ENCODE measurements at regions not wholly inside any gene's neighbourhood (a gene's known extent, or its start where the extent isn't known, plus 50 kb on each side); places are given as distances from the start of the nearest gene placed in this dataset.
"Not testable (repeated sequence)": the region's sequence is repeated elsewhere in the genome, so short reads cannot be mapped to it uniquely, and the experiment has no call there.

DNA sequence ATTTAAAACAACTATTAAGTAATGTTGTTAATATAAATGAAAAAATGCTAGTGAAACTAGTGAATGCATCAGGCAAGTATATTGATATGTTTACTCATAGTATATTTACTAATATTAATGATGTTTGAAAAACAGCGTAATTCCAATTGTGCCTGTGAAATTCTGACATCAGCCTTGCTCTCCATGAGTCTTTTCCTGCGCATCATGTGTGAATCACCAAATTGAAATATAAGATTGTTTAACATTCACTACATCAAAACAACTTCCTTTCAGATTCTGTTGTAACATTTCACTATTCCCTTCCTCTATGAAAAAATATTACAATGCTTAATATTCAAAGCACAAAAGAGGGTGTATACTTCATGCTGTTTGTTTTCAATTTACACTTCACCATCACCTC is 1995.9 kb upstream of the SEL1L start:
- FAIRE-seq, result no peak

GRCh38 chr14:83533734-83534133 is 1996.2 kb upstream of the FLRT2 start:
- no peak for FAIRE-seq

DNA sequence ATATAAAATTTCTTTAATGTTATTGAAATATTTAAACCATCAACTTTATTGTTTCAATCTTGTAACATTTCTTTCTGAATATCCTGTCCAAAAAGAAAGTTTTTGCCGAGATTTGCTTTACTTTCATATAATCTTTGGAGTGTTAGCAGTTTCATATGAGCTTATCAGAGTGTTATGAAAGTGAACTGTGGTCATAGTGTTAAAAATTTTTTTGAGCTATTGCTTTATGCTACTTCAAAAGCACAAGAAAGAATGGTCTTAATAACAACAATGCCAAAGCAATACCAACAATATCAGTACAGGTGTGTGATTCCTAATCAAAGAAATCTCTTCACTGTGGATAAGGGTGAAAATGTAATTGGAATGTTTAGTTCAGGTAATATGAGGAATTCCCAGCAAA is 1994.9 kb upstream of the FLRT2 start:
- no peak for FAIRE-seq

DNA sequence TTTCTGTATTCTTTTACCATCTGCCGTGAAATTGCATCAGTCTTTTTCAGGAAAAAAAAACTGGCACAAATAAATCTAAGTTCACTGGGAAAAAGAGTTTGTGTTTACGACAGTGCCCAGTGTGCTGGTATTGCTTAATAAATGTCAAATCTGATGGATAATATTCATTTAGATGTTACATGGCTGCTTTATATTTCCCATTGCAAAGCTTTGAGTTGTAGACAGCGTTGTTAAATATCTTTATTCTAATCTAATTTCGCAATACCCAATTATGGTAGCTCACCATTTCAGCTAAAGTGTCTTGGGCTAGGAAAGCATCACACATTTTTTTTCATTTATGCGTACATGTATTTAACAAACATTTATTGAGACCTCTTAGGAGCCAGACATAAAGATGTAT is 1994.5 kb upstream of the FLRT2 start:
- no peak for FAIRE-seq

GRCh38 chr14:83541147-83541546 is 1988.8 kb upstream of the FLRT2 start:
- no peak for FAIRE-seq

DNA sequence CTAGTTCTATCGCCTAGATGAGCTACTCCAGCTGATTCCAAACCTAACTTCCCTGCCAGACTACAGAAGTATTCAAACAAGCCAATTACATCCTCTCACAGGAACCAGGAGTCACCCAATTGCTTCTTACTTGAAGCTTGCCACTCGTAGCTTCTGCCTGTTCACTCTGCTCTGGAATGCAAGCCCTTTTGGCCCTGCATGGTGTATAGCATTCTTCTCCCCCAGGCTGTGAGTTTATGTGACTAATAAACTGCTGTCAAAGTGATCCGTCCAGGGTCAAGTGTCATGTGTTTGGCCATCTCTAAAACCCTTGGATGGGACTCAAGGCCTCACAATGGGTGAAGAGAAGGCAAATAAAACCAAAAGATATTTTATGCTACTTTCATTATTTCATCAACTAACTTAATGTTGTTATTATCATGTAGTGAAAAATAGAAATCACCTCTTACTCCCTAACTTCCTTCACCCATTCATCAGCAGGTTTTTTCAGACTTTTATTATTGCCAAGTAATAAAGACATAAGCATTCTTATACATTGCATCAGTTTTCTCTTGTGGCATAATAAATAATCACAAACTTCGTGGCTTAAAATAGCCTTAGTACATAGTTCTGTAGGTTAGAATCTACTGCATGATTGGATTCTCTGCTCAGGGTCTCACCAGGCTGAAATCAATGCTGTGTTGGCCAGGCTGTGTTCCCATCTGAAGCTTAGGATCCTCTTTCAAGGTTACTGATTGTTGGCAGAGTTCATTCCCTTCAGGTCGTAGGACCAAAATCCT is 1981.7 kb upstream of the FLRT2 start:
- FAIRE-seq, result peak; percentile 37

DNA sequence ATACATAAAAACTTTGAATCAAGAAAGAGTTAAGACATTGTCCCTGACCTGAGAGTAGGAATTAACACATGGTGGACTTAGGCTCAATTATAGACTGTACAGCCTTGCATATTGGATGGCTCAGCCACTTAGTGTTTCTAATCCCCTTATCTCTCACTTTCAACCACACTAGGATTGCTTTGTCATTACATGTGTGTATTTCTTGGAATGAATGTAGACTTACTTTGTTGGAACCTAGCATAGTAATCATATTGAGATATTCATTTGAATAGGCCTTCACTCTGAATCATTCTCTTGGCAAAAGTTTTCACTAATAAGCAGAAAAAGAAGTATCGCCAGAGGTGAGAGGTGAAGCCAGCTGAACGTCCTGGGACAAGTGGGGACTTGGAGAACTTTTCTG is 1973.9 kb upstream of the FLRT2 start:
- no peak for FAIRE-seq

DNA sequence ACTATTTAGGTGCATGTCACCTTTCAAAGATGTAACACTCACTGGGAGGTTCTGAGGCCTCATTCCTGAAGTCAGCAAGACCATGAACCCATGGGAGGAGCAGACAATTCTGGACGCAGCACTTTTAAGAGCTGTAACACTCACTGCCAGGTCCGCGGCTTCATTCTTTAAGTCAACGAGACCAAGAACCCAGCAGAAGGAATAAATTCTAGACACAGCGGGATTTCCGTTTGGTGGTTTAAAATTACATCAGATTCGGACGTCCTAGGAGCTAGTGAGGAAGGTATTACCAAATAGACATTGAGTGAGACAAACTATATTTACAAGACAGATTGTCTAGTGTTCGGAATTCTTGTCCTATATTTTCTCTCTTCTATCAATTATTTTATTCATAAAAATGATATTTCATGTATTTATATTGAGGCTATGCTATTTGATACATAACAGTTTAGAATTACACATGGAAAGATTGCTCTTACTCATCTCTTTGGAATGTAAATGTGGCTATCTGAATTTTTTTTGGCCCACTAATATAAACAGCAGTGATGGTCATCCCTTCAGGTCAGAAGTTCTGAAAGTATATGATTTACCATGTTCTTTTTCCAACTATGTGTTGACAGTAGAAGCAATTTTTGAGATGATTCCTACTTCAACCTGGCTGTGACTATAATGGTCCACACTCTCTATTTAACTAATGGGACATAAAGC is 1973.0 kb upstream of the FLRT2 start:
- FAIRE-seq, result no peak

DNA sequence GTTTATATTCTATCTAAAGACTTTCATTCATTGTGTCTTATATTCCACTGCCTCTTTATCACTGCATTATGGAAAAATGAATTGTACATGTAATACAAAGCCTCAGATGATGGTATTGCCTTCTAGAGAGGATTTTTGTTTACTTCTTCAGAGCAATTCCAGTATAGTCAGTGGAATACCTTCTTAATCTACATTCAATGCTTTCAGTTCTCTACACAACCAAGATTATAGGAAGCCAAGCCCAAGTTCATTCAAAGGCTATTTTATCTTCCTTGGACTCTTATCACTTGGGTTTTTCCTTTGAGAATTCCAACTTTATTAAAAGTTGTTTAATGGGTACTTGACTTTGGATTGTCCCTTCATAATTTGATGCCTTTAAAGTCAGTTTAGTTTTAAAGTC is 1971.0 kb upstream of the FLRT2 start:
- no peak for FAIRE-seq

GRCh38 chr14:83559721-83560120 is 1970.2 kb upstream of the FLRT2 start:
- no peak for FAIRE-seq

DNA sequence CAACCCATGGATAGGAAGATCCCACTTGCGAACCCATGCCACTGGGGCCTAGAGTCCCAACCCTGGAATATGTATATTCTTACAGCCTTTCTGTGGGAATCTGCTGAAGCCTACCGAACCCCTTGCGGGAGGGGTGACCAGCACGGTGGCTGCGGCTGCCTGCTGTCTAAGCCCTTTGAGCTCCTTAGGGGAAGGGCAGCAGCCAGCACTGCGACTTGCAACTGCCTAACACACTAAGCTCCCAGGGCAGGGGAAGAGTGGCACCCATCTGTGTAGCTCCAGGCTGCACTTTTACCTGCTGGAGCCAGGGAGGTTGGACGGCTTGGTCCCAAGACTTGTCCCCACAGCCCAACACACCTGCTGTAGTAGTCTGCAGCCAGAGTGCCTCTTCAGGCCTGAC is 1968.7 kb upstream of the FLRT2 start:
- FAIRE-seq, result no peak

- FAIRE-seq, result no peak
Measured at GRCh38 chr14:83566567-83566966, 1963.4 kb upstream of the FLRT2 start.

DNA sequence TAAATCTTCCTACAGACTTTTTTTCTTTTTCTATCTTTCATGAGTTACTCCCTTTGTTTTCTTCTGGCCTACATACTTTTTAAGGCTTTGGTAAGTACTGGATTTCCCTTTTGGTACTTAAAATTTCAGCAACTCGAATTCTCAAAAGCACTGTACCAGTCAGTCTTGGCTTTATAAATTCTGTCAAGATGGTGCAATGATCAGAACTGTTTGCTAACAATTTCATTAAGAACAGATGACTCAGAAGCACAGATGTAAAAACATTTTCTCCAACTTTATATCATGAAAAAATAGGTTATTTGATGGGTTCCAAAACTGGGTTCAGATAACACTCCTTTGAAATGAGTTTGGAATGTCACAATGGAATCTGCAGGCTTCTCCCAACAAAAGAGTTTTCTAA is 1961.8 kb upstream of the FLRT2 start:
- FAIRE-seq, result peak; percentile 35

DNA sequence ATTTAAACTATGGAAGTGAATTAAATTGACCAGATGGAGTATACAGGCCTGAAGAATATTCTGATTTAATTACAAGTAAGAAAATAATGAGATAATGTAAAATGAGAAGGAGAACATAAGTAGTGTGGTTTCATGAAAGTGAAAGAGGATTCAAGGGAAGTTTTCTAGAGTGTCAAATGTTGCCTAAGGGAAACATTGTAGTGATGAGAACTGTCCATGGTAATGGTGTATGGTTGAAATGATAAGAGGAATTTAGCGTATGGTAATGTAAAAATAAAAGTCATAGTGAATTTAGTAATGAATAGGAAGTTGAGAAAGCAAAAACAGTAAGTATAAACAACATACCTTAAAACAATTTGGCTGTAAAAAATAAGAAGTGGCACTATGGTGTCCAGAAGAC is 1954.6 kb upstream of the FLRT2 start:
- no peak for FAIRE-seq

DNA sequence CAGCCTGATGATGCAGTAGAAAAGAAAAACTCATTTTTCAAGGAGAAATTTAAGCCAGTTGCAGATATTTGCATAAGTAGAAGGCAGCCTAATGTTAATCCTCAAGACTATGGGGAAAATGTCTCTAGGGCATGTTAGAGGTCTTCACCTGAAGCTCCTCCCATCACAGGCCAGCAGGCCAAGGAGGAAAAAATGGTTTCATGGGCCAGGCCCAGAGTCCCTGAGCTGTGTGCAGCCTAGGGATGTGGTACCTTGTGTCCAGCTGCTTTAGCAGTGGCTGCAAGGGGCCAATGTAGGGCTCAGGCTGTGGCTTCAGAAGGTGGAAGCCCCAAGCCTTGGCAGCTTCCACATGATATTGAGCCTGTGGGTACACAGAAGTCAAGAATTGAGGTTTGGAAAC is 1946.7 kb upstream of the FLRT2 start:
- FAIRE-seq, result no peak

GRCh38 chr14:83594874-83595273 is 1935.1 kb upstream of the FLRT2 start:
- FAIRE-seq, result no peak

DNA sequence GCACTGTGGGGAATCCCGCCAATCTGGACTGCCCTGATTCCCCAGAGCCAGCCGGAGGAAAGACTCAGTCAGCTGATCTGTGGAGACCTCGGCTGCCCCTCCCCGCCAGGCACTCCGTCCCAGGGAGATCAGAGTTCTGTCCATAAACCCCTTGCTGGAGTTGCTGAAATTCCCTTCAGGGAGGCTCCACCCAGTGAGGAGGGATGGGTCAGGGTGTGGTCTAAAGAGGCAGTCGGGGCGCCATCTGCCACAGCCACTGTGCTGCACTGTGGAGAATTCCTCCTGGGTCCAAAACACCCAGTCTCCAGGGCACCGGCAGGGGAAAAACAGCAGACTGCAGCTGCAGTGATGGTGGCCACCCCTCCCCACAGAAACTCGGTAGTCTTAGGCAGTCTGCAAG is 1922.3 kb upstream of the FLRT2 start:
- FAIRE-seq, result no peak

- no peak for FAIRE-seq
Measured at GRCh38 chr14:83611491-83611890, 1918.5 kb upstream of the FLRT2 start.

GRCh38 chr14:83611906-83612390 is 1918.0 kb upstream of the FLRT2 start:
- no peak for FAIRE-seq

DNA sequence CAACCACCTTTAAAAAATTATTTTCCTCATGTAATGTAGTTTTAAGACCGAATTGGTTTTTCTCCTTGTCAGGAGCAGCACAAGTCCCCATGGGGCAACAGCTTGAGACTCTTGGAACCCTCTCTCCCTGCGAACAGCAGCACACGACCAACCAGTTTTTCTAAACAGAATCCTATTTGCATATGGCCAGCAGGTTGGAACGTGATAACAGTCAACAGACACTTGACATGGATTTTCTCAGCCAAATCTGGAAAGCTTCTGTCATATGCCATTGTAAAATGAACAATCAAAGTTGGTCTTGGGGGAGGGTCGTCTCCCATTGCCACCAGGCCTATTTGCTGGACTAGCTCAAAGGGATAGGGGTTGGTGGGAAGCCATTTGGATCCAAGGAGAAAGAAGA is 1915.0 kb upstream of the FLRT2 start:
- no peak for FAIRE-seq

GRCh38 chr14:83624541-83624940 is 1905.4 kb upstream of the FLRT2 start:
- FAIRE-seq, result no peak

GRCh38 chr14:83632375-83632774 is 1897.6 kb upstream of the FLRT2 start:
- no peak for FAIRE-seq

DNA sequence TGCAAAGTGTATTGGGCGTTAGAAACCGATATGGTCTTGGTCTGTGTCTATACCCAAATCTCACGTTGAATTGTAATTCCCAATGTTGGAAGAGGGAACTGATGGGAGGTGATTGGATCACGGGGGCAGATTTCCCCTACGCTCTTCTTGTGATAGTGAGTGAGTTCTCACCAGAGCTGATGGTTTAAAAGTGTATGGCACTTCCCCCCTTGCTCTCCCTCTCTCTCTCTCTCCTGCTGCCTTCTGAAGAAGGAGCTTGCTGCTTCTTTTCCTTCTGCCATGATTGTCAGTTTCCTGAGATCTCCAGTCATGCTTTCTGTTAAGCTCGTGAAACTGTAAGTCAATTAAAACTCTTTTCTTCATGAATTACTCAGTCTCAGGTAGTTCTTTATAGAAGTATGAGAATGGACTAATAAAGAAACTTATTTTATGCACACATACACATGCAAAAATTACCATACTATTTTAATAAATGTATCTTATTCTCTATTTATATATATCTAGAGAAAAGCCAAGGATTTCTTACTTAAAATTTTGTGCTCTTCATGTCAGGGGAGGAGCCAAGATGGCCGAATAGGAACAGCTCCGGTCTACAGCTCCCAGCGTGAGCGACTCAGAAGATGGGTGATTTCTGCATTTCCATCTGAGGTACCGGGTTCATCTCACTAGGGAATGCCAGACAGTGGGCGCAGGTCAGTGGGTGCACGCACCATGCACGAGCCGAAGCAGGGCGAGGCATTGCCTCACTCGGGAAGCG is 1891.0 kb upstream of the FLRT2 start:
- FAIRE-seq, result no peak

GRCh38 chr14:83639505-83639875 is 1890.5 kb upstream of the FLRT2 start:
- not testable (repeated sequence) for FAIRE-seq
